Activated CD4-positive, alpha-beta T cell treated with anti-CD3 and anti-CD28 coated beads, Interleukin-2, amount 50 U/mL, for 48 hours (primary cell): ENCODE measurements at regions not wholly inside any gene's neighbourhood (a gene's known extent, or its start where the extent isn't known, plus 50 kb on each side); places are given as distances from the start of the nearest gene placed in this dataset.
A peak's percentile ranks its signal among the peaks of the same experiment; 100 is the strongest.
"Not testable (repeated sequence)": the region's sequence is repeated elsewhere in the genome, so short reads cannot be mapped to it uniquely, and the experiment has no call there.

ENCODE experiments used
- DNase-seq, 2 experiments: peaks; one replicate each; pipeline ENCODE4 v3.0.0-alpha.2; 2020

- peak; percentile 8 to 12 for DNase-seq
Observed at GRCh38 chr6:139881728-139882211, 507.3 kb upstream of the CITED2 start.

DNA sequence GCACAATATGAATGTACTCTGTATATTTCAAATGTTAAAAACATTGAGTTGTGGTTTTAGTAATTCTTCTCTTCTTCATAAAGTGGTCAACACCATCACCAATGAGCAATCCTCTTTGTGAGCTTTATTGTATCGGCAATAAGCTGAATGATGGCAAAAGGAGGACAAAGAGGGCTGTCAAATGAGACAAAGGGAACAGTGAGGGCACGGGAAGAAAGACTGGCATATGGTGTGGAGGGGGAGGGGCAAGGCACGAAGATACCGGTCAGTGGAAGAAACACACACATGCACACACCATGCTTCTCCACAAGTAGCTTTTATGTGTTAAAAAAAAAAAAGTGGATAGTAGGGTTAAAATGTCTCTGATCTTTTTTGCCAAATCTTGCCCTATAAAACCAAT is 506.8 kb upstream of the CITED2 start:
- no peak for DNase-seq

DNA sequence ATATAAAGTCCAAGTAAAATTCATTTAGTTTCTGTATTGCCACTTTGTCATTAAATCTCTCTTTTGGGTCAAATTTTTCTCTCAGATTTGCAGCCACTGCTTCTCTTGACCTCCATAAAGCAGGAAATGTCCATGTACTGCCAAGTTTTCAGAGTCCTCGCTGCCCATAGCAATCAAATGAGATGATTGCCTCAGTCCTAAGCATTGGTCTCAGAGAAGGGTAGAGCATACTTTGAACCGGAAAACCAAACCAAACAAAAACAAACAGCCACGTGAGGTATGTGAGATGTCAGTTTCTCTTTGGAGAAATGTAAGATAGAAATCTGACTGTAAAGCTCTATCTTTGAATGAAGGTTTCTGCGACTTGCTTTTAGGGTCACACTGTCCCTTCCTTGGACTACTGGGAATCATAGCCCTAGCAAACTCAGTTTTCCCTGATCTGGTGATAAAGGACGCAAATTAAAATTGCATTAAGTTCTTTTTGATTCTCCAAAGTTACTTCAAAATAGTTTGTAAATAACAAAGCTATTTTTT is 505.4 kb upstream of the CITED2 start:
- DNase-seq = no peak

- DNase-seq = not testable (repeated sequence)
Observed at GRCh38 chr6:139879241-139879640, 504.8 kb upstream of the CITED2 start.

DNA sequence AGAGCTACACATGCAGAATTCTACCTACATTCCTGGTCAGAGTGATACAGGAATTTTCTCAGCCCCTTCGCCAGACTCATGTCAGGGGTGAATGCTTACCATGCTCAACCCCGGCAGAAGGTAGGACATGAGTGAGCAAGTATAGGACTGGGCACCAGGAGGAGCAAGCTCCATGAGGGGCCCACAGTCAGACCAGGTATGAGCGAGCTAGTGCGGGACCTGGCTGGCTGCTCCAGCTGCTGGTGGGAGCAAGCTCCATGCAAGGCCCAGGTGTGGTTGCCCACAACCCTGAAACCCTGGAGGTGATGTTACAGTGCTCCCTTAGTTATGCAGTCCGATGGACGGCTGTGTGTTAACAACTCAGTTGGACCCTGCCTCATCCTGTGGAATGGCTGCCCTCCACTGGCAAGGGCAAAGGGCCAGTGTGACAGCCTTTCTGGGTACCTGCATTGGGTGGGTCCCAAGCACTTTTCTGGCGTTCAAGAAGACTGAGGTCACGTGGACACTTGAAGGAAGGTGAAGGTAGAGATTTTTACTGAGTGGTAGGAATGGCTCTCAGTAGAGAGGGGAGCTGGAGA is 503.5 kb upstream of the CITED2 start:
- no peak for DNase-seq

- DNase-seq = no peak
Observed at GRCh38 chr6:139872665-139873064, 498.2 kb upstream of the CITED2 start.

DNA sequence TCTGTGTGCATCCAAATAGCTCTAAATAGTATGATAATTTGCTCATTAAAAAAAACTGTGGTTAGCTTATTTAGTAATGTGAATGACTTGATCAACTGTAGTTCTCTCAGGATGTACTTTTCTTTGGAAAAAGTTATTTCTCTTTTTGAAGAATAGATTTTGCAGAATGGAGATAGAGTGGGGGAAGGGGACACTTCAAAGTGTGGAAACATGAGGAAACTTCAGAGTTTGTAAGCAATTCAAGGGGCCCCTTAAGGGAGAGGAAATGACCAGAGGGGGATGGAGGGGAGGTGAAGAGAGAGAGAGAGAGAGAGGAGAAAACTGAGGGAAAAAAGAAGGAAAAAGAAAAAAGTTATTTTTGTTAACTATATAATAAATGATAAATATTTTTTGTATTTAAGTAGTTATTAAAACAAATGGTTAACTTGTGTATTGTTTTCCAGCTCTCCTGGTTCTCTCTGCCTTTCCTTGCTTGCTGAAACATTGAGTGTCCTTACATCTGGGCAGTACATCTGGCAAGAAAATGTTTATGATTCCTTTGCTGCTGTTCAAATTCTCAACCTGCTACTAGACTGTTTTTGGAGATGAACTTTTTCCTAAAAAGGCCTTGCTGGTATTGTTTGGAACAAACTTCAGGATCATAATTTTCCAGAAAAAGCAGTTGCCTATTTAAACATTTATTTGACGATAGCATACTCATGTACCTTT is 497.5 kb upstream of the CITED2 start:
- no peak for DNase-seq

DNA sequence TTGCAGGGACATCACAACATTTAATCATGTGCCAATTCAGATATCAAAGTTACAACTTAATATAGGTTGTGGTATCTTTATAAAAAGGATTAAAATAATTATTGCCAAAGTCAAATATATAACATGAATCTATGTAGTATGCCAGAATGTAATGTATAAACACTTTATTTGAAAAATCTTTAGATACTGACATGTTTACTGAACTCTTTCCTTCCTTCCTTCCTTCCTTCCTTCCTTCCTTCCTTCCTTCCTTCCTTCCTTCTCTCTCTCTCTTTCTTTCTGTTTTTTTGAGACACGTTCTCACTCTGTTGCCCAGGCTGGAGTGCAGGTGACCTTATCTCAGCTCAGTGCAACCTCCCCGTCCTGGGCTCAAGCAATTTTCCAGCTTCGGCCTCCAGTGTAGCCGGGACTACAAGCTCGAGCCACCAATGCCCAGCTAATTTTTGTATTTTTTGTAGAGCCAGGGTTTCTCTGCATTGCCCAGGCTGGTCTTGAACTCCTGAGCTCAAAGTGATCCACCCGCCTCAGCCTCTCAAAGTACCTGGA is 496.8 kb upstream of the CITED2 start:
- DNase-seq = no peak

GRCh38 chr6:139868576-139868975 is 494.1 kb upstream of the CITED2 start:
- no peak for DNase-seq

DNA sequence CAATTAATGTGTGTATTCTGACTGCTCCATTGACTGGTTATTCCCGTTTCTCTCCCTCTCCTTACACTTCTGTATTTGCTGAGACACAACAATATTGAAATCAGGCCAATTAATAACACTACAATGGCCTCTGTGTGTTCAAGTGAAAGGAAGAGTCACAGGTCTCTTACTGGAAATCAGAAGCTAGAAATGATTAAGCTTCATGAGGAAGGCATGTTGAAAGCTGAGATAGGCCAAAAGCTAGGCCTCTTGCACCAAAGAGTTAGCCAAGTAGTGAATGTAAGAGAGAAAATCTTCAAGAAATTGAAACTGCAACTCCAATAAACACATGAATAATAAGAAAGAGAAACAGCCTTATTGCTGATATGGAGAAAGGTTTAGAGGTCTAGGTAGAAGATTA is 489.5 kb upstream of the CITED2 start:
- DNase-seq = no peak

DNA sequence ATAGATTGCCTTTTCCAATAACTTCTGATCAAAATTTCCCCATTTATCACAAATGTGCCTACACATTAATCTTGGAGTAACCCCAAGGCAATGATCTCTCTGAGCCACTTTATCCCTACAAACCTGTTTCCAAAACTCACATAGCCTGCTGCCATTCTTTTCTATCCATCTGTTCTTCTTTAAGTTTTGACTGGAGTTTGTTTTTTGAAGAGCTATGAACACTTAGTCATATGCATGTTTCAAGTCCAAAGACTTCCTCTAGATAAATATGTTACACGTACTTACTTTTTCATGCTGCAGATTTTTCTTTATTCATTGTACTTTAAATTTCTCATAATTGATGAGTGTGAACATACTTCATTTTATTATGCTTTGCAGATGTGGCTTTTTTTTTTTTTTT is 488.9 kb upstream of the CITED2 start:
- no peak for DNase-seq

- DNase-seq = no peak
Observed at GRCh38 chr6:139862311-139862710, 487.9 kb upstream of the CITED2 start.

DNA sequence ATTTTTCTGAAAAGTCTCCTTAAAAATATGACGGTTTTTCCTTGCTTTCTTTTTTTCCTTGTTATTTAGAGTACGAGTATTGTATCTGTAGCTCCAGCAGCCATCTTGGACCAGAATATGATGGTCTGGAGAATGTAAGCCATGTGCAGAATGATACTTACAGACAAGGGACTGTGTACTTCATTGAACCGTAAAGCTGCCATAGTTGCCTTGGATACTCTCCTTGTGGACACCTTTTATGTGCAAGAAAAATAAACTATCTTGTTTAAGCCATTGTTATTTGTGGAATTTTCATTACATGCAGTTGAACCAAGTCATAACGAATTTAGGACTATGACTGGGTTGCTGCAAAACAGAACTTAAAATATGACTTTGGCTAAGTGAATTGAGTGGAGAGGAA is 485.8 kb upstream of the CITED2 start:
- no peak for DNase-seq

- DNase-seq = no peak
Observed at GRCh38 chr6:139858429-139858828, 484.0 kb upstream of the CITED2 start.

- no peak for DNase-seq
Observed at GRCh38 chr6:139857143-139857542, 482.7 kb upstream of the CITED2 start.

DNA sequence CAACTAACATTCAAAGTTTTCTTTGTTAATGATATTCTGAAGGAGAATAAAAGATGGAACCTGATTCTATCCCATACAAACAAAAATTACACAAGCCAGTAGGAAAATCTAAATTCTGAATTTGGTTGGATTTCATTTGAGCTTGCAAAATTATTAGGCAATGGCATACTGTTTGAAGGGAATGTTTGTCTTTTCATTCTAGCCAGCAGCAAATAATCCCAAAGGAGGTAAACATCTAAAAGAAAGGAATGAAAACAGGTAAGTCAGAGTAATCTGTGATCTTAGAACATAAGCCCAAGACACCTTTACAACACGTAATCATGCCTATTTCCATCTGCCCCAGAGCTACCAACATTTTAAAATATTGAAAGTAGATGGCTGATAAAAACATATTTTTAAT is 482.1 kb upstream of the CITED2 start:
- no peak for DNase-seq

DNA sequence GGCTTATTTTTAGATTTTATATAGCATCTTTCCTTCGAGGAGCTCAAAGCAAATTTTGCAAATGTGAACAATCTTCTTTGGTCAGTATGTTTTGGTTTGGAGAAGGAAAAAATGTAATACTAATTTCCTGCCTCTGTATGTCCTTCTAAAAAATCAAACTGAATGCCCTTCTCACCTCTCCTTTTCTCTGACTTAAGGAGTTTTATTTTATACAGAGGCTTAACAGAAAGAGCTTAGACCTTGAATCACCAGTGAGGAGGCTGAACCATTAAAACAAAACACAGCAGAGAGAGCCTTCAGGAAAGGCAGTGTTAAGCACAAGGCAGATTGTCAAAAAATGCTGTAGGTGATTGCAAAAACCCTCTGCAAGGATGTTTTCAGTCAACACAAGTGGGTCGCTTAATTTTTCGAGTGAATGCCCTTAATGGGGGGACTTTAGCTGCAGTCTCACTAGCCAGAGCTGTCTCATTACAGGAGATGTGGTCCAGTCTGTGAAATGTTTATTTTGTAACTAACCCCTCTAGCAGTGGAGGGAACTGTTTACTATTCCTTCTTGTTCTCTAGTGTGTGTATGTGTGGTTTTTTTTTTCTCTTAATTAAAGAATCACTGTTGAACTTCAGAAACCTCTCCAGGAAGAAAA is 481.3 kb upstream of the CITED2 start:
- no peak for DNase-seq

- no peak for DNase-seq
Observed at GRCh38 chr6:139853302-139853992, 479.0 kb upstream of the CITED2 start.

GRCh38 chr6:139852488-139853140 is 478.2 kb upstream of the CITED2 start:
- DNase-seq = no peak

DNA sequence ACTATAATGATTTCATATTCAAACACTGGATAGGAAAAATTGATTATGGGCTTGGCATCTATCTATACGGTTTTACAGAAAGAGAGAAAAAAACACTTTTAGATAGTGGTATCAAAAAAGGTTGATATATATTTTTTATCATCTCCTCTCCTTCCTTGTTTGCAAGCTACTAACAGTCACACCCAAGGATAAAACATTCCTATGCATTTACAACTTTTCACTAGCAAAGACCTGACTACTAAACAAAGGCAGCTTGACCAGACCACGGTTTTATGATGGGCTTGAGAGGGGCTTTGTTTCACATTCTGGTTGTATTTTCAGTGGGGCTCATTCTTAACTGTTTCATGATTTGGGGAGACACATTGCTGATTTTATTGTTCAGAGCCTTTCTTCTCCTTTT is 477.6 kb upstream of the CITED2 start:
- DNase-seq = no peak

- no peak for DNase-seq
Observed at GRCh38 chr6:139851206-139851605, 476.8 kb upstream of the CITED2 start.

GRCh38 chr6:139850512-139850911 is 476.1 kb upstream of the CITED2 start:
- DNase-seq = no peak

DNA sequence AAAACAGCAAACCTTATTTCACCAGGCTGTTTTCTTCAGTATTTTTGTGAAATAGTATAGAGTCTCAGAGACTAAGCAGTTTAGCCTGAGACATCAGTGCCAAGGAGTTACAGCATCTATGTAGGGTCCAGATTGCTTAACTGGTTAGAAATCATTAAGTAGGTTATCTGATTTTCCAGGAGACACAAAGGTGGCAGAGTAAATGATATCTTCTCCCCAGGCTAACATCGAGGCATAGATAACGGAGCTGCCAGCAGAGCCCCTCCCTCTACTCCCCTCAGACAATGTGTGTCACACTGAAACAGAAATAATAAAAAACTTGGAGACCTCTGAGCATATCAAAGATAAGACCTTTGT is 473.0 kb upstream of the CITED2 start:
- no peak for DNase-seq
